Umbilical cord (tissue), 1 donor: ENCODE measurements at regions not wholly inside any gene's neighbourhood (a gene's known extent, or its start where the extent isn't known, plus 50 kb on each side); places are given as distances from the start of the nearest gene placed in this dataset.
A peak's percentile ranks its signal among the peaks of the same experiment; 100 is the strongest.

ENCODE experiments used
- DNase-seq: peaks from one replicate; pipeline ENCODE4 v3.0.0-alpha.2; 2015; ENCODE audit warnings: low spot score

- DNase-seq, result no peak
Observed at GRCh38 chr2:106629981-106630380, 142.8 kb downstream of the CD8B2 start.

- no peak for DNase-seq
Observed at GRCh38 chr2:106631281-106631680, 144.1 kb downstream of the CD8B2 start.

- peak; percentile 67 for DNase-seq
Observed at GRCh38 chr2:106638043-106638442, 150.9 kb downstream of the CD8B2 start.

GRCh38 chr2:106638580-106638979 lies 151.4 kb downstream of the CD8B2 start:
- DNase-seq, result peak; percentile 40

- DNase-seq, result peak; percentile 78
Observed at GRCh38 chr2:106642679-106643078, 155.5 kb downstream of the CD8B2 start.

- no peak for DNase-seq
Observed at GRCh38 chr2:106644623-106645022, 157.5 kb downstream of the CD8B2 start.

GRCh38 chr2:106646605-106647004 lies 159.4 kb downstream of the CD8B2 start:
- DNase-seq, result no peak

- peak; percentile 48 for DNase-seq
Observed at GRCh38 chr2:106649306-106649705, 162.1 kb downstream of the CD8B2 start.

- no peak for DNase-seq
Observed at GRCh38 chr2:106653465-106653864, 166.3 kb downstream of the CD8B2 start.

- DNase-seq, result no peak
Observed at GRCh38 chr2:106658616-106659015, 171.5 kb downstream of the CD8B2 start.

GRCh38 chr2:106664669-106665068 lies 177.5 kb downstream of the CD8B2 start:
- DNase-seq, result no peak

GRCh38 chr2:106667478-106668070 lies 180.4 kb downstream of the CD8B2 start:
- no peak for DNase-seq

GRCh38 chr2:106685180-106685897 lies 198.2 kb downstream of the CD8B2 start:
- DNase-seq, result no peak

GRCh38 chr2:106686814-106687213 lies 199.2 kb downstream of the ST6GAL2 start:
- DNase-seq, result no peak

GRCh38 chr2:106694964-106695470 lies 190.9 kb downstream of the ST6GAL2 start:
- DNase-seq, result no peak

- no peak for DNase-seq
Observed at GRCh38 chr2:106695919-106696318, 190.0 kb downstream of the ST6GAL2 start.

- DNase-seq, result no peak
Observed at GRCh38 chr2:106700616-106701015, 185.4 kb downstream of the ST6GAL2 start.

- DNase-seq, result no peak
Observed at GRCh38 chr2:106701203-106702022, 184.6 kb downstream of the ST6GAL2 start.

GRCh38 chr2:106703161-106703560 lies 182.8 kb downstream of the ST6GAL2 start:
- DNase-seq, result no peak

GRCh38 chr2:106704798-106705197 lies 181.2 kb downstream of the ST6GAL2 start:
- no peak for DNase-seq

GRCh38 chr2:106705877-106706276 lies 180.1 kb downstream of the ST6GAL2 start:
- no peak for DNase-seq

- no peak for DNase-seq
Observed at GRCh38 chr2:106706283-106706682, 179.7 kb downstream of the ST6GAL2 start.
